HG03025 (cell line): ENCODE measurements at regions not wholly inside any gene's neighbourhood (a gene's known extent, or its start where the extent isn't known, plus 50 kb on each side); places are given as distances from the start of the nearest gene placed in this dataset.
"Not testable (repeated sequence)": the region's sequence is repeated elsewhere in the genome, so short reads cannot be mapped to it uniquely, and the experiment has no call there.

Experiments used
- ATAC-seq: cut with Tn5 transposase; IDR thresholded peaks from one replicate; pipeline ENCODE4 v1.9.1; 2021; ENCODE audit warnings: mild to moderate bottlenecking, moderate library complexity; ENCODE audit not compliant: unreplicated experiment, low FRiP score

DNA sequence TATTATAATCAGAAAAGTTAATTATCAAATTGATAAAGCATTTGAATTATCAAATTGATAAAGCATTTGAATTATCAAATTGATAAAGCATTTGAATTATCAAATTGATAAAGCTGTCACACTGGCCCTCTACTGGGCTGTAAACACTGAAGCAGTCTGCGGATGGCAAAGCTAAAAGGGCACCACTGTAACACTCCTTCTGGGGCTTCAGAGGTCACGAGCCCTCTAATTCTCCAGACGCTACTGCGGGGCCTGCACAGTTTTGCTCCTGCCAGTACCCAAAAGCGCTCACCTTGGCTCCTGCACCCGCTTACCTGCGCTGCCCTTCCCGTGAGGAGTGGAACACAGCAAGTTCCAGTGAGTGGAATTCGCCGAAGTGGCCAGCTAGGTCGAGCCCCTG lies 409.0 kb upstream of the KCNMB2 start:
- no peak for ATAC-seq

DNA sequence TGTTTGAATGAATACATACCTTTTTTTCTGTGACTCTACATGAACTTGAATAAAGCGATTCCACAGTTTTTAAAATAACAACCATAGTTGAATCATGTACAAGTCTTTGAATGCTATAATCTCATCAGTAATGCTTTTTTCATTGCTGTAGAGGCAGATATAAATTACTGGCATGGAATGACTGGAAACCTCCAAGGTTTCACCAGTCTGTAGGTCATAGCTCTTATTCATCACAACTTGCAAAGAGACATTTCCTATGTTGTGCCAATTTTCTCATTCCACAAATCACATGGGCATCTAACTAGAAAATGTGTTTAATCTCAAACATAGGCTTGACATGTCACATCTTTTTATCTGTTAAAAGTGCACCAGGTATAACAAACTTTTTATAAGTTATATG lies 407.1 kb upstream of the KCNMB2 start:
- no peak for ATAC-seq

DNA sequence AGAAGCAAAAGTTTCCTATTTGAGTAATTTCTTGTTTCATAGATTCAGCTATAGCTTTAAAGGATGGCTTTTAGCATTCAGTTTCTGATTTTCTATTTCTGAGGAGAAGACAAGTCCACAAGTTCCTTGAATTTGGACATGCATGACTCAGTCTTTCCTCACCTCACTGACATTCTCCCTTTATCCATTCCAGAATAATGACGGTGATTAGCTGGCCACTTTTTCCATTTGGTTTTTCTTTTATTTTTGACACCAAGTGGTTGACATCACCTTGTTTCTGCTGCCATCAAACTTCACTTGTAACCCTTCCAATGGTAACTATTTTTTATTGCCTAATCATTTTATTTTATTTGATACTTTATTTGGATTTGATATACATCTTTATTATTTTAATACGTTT lies 404.4 kb upstream of the KCNMB2 start:
- no peak for ATAC-seq

DNA sequence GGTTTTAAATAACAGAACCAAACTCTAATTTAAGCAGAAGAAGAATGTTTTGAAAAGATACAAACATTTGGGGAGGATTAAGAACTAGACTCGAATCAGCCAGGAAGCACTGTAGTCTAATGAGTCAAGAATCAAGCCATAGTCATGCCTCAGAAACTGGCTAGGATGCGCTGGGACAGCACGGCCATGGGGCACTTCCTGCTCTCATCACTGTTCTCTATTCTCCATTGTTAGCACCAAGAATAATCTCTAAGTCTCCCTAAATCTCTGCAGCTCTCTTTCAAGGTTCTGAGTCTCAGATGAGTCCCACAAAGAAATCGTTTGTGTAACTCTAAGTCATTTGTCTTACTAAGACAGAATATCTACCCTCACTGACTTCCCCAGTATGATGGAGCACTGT lies 399.0 kb upstream of the KCNMB2 start:
- no peak for ATAC-seq

DNA sequence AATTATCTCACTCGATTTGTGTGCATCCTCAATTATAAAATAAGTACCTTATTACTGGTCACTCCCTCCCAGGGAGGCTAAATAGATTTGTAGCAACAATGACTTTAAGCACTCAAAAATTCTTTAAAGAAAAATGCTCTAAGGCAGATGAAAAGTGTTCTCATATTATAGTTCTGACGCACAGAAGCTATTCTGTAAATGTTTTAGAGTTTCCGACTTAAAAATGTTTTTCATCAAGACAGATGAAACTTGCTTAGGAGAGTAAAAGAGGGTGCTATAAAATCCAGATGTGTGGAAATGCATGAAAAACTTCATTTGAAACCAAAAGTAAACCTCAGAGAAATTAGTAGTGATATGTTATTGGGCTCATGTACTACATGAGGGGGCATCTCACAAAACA lies 398.4 kb upstream of the KCNMB2 start:
- no peak for ATAC-seq

DNA sequence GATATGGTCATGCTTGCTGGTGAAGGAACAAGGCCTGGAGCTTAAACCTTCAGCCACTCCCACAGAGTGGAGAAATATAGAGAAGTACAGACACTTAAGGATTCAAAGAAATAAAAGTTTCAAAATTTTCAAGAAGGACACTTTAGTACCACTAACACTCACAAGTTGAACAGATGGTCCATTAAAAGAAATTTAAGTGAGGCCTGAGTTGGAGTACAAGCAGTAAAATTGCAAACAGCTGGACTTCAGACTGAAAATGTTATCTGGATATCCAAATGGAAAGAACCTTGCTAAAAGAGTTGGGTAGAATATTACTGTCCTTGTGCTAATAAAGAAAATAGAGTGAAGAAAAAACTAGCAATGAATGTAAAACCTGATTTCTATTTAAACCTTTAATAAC lies 397.1 kb upstream of the KCNMB2 start:
- no peak for ATAC-seq

DNA sequence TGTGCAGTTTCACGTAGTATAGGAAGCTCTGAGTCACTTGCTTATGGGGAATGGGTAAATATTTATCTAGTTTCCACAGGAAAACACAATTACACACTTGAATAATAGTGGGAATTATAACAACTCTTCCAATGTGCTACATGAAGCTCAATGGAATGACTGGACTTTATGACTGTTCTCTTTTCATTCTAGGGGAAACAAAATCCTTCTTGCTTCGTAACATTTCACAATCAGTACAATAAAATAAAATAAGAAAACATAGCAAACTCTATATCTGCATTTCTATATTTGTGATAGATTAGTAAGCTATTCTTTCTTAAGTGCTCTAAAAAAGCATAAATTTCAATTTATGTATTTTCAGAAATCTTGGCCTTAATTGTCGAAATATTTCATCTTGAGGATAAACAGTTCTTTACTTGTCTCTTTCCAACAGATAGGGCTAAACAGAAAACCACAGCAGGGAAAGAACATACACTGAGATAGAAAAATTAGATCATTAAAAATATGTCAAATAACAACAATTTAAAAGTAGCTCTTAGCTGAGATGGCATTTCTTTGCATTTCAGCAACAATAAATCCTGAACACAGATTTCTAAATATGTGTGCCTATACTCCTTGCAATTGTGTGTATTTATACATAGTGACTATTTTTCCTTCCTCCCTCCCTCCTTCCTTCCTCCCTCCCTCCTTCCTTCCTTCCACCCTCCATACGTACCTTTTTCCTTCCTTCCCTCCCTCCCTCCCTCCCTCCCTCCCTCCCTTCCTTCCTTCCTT lies 395.5 kb upstream of the KCNMB2 start:
- ATAC-seq, result no peak

DNA sequence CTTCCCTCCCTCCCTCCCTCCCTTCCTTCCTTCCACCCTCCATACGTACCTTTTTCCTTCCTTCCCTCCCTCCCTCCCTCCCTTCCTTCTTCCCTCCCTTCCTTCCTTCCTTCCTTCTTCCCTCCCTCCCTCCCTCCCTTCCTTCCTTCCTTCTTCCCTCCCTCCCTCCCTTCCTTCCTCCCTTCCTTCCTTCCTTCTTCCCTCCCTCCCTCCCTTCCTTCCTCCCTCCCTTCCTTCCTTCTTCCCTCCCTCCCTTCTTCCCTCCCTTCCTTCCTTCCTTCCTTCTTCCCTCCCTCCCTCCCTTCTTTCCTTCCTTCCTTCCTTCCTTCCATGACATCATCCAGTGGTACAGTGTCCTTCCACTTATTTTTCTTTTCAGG lies 394.9 kb upstream of the KCNMB2 start:
- not testable (repeated sequence) for ATAC-seq

DNA sequence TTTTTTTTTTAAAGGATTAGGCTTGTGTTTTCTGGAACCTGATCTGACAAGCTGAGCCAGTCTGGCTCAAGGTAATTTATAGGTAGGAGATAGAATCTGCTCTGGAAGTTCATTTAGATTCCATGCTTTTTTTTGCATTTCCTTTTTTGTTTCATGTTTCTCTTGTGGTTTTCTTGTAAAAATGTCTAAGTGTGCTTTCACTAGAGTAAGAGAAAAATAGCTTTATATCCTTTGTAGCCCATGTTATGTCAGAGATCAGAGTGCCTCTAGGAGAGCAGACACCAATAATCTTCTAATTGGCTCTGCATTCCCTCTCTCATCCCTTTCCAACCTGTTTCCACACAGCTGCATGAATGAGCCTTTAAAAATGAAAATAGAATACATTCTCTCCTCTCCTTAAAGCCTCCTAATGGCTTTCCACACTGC lies 389.8 kb upstream of the KCNMB2 start:
- no peak for ATAC-seq

DNA sequence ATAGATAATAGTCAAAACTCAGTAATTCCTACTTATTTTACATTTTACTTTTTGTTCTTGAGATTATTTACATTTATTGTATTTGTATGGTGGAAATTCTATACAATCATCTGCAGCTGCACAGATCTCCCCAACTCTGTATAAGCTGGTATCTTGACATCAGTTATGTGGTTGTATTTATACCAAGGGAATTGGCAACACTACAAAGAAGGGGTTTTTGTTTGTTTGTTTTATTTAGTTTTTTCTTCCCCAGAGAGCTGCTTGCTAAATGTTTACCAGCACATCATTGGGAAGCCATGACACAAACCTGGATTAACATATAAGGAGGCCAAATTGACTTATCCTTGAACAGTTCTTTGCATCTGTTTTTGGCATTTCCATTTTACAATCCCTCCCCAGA lies 389.2 kb upstream of the KCNMB2 start:
- ATAC-seq, result no peak

DNA sequence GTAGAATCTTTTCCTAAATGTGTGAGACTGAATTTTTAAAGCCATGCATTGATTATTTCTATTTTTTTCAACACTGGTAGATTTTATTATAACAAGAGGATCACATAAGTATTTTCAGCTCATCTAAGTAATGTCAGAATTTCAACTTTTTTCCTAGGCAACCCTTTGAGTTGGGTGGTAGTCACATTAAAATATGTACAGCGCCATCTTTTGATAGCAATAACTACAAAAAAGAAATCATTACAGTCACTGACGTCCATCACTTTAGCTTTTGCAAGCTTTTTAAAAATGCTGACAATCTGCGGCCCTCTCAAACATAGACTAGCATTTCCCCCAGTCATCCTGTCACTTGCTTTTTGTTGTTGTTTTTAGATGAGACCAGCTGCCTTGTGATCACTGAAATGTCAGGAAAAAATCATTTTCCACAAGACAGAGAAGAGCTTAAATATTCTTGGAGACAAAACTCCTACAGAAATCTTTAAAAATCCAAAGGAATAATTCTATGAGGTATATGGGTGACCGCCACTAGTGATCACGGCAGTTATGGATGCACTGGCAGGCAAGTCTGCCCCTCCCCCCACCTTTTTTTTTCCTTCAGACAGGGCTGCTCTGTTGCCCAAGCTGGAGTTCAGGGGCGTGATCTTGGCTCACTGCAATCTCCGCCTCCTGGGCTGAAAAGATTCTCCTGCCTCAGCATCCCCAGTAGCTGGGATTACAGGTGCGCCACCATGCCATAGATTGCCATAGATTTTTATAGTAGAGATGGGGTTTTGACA lies 384.0 kb upstream of the KCNMB2 start:
- no peak for ATAC-seq

DNA sequence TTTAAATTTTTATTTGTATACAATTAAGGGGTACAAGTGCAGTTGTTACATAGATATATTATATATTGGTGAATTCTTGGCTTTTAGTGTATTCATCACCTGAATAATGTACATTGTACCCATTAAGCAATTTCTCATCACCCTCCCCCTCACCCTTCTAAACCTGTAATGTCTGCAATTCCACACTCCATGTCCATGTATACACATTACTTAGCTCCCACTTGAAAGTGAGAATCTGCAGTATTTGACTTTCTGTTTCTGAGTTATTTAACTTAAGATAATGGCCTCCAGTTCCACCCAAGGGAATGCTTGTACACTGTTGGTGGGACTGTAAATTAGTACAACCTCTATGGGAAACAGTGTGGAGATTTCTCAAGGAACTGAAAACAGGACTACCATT lies 383.2 kb upstream of the KCNMB2 start:
- no peak for ATAC-seq

DNA sequence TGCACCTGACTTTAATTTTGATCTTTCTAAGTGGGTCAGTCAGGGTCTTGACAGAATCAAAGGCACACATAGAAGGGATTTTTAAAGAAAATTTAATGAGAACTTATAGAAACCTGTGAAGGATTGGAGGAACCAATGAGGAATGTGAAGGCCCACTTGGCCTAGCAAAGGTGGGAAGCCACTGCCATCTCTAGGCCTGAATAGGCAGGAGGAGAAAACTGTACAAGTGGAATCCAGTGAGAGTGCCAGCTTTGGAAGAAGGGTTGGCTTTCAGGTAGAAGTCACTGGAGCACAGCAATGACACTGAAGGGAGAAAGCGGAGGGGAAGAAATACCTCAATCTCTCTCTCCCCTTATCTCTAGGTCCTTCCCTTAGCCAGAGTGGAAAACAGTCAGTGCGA lies 380.7 kb upstream of the KCNMB2 start:
- no peak for ATAC-seq

DNA sequence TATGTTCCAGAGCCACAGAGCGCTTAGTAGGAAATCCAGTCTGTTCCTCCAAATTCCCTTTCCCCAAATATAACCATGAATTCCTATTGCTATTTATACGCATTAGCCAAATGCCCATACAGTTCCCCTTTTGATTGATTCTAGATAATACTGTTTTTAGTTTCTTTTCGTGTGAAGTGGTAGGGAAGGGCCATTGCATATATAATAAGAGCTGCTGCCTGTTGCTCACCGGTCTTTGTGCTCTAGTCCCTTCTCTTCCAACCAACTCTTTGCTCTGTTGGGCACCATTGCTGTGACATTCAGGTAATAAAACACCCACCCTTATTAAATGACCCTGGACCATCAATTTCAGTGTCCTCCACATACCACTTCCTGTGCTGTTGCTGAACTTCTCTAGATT lies 379.9 kb upstream of the KCNMB2 start:
- no peak for ATAC-seq

DNA sequence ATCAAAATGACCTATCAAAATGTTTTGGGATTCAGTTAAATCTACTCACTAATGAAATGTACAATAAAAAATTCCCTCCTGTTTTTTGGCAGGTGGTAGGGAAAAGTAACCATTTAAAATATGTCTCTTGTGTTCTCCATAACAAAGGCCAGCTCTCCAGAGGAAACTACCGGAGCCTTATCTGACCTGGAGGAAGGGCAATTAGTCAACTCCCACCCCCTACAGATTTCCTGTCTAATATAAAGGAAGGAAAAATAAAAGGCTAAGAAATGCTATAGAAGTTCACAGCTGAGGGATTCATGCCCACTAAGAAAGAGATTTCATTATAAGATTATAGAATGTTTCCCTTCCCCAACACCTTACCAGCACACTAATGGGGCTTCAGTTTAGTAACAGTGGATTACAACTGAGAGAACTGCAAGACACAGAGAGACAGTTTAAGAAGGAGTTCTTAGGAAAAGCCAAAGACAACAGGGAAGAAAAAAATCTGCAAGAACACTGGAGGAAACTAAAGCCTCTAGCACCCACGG lies 376.5 kb upstream of the KCNMB2 start:
- ATAC-seq, result no peak

DNA sequence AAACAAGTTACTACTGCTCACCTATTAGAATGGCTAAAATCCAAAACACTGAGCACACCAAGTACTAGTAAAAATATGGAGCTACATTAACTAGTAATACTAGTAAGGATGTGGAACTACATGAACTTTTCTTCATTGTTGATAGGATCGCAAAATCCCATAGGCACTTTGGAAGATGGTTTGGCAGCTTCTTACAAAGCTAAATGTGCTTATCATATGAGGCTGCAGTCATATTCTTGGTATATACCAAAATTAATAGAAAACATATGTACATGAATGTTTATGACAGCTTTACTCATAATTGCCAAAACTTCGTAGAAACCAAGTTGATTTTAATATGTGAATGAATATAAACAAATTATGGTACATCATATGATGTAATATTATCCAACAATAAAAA lies 366.8 kb upstream of the KCNMB2 start:
- ATAC-seq, result no peak

DNA sequence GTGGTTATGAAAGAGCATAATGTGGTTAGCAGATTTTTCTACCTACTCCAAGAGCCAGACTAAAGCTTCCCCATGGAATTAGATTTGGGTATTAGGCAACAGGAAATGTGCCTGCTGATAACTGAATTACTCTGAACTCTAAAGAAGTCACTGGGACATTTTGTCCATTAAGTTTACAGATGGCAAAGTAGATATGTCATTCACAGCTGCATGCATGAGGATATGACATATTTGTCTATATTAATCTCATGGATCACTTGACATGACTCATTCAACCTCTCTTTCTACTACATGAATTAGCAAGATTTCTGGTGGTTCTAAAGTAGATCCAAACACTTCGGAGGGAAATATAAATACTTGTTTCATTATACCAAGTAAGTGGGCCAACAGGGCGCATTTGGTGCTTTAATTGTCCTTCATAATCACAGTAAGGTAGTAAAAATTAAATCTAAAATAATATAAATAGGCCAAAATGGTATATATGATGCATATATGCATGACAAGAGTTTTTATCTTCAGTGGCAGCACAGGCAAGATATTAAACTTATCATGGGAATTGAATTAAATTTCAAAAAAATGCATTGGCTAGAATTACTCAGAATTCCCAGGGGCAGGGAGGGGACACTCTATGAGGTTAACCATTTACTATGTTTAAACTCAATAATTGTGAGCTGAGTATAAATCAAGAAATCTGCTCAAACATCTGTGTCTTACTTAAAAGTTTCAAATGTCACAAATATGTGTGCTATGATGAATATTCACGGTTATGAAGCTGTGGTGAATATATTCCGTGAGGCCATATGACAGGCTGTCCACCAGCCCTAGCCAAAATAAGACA lies 365.3 kb upstream of the KCNMB2 start:
- ATAC-seq, result no peak

DNA sequence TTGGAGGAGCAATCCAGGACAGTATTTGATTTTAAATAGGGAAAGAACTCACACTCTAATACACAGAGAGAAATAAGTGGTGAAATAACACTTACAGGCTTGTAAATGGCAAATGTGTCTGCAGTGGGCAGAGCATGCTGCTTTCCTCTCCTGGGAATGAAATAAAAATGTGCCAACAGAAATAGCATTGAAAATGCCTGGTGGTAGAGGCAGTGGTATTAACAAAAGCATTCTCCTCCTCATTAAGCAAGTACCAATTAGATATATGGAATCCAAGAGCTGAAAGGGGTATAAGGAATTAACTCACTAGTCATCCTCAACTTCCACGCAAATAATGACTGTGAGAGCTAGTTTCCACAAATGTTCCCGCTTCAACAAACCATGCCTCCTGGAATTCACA lies 364.1 kb upstream of the KCNMB2 start:
- no peak for ATAC-seq

DNA sequence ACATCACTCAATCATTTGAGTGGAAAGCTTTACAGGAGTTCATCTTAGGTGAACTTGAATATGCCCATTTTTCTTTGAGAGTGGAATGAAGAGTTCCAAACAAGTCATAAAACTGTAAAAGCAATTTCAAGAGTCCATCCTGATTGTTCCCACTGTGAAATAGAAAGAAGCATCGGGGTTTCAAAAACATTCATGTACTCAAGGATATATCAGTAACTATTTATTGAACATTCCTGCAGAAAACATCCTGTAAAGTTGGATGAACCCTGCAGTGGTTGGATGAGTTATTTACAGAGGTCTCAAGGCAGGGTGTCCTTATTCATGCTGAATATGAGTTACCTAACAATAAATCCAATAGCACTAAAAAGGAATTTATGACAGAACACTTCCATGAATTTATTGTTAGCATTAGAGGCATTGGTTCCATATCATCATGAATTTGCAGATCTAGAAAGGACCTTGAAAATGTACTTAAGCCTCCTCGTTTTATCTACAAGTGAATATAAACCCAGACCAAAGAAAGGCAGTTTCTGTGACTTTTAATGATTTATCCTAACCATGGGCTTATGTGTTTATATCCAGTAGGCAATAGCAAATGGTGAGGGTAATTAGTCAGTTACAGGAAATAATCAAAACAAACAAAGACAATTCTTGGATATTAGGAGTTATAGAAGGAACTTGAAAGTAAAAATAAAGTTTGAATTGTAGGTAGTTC lies 361.9 kb upstream of the KCNMB2 start:
- no peak for ATAC-seq

DNA sequence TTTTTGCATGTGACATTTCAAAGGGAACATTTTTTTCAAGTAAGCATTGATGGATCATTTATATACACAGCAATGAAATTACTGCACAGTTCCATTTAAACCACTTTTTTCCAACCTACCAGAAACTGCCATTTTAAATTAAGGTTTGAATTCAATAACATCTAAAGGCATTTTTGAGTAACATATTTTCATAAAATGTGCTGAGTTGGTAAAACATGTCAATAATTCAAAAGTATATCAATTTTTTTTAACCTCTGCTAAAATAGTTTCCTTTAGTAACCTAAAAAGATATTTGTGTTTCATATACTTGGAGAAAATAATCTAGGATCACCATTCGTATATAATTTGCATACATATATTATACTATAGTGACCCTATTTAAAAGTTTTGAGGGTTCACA lies 355.1 kb upstream of the KCNMB2 start:
- ATAC-seq, result no peak
